ENCODE measurements at regions not wholly inside any gene's neighbourhood (a gene's known extent, or its start where the extent isn't known, plus 50 kb on each side); places are given as distances from the start of the nearest gene placed in this dataset.

GRCh38 chr10:131404886-131405285 lies 93.4 kb upstream of the TCERG1L start:
- Histone ChIP-seq H3K9ac (ENCODE audit: insufficient read depth, low read depth, low read length) (no peak overlapping the region), H3K27ac (ENCODE audit: extremely low read length, insufficient read depth, low read length) (no peak overlapping the region), H3K27me3 (ENCODE audit: control insufficient read depth in 1 of 2, insufficient read depth in 2 of 2, low read length in 2 of 2) (peaks cover 5 to 30% of the 10 kb centered on the region in 2 experiments; a peak in 4 of 5 replicates), H2AFZ (ENCODE audit: low read length) (no peak overlapping the region), H3K79me2 (ENCODE audit: insufficient read depth, low read length) (no peaks in the 10 kb centered on the region), H3K4me3 (replicated peaks in 1 of 3; ENCODE audit: insufficient read depth in 1 of 3, low read depth in 2 of 3, low read length in 3 of 3) (no peak overlapping the region), H3K4me2 (ENCODE audit: low read depth, low read length) (no peak overlapping the region), H4K20me1 (ENCODE audit: insufficient read depth, low read length) (peaks cover 2% of the 10 kb centered on the region; the same call in 1 of the 2 replicates), H3K9me3 (ENCODE audit: low read length) (no peaks in the 10 kb centered on the region), H3K4me1 (ENCODE audit: insufficient read depth, low read length) (no peaks in the 10 kb centered on the region), H3K36me3 (replicated peaks in 1 of 2; ENCODE audit: control insufficient read depth in 1 of 2, insufficient read depth in 2 of 2, low read length in 2 of 2) (no peaks in the 10 kb centered on the region)
- ATAC-seq (no peak), DNase-seq (ENCODE audit: low spot score) (no peak), FAIRE-seq (no peak)
- in situ Hi-C loops (cut with HindIII; ENCODE audit: extremely low pct_ligation_motif_present, low pct_unique_long_range_greater_than_20kb) (no loop called here), intact Hi-C loops (cut with micrococcal nuclease; ENCODE audit: unreplicated experiment) (no loop called here)
- BruUV-seq (replicated peaks) = no TSS peak
- 7% methylated on average over 8 of the region's 10 CpGs for WGBS (ENCODE audit: low lambda C conversion rate)
- TF ChIP-seq CTCF (CRISPR knock-in tag; IDR thresholded peaks at IDR 0.05) (0 out of 2 replicates have a peak, but pooled peaks have one; percentile 29), RXRB (CRISPR knock-in tag; IDR thresholded peaks at IDR 0.05; ENCODE audit: borderline replicate concordance) (no peak), TFDP2 (CRISPR knock-in tag; IDR thresholded peaks at IDR 0.05) (no peak), ZBTB25 (CRISPR knock-in tag; IDR thresholded peaks at IDR 0.05) (no peak), JDP2 (CRISPR knock-in tag; IDR thresholded peaks at IDR 0.05; ENCODE audit: borderline replicate concordance) (no peak)
- CTCF ChIA-PET (ENCODE audit: low intra/inter-chr PET ratio, low total read pairs) = no interaction called here
- POLR2A ChIA-PET = no interaction called here
